ENCODE measurements at regions not wholly inside any gene's neighbourhood (a gene's known extent, or its start where the extent isn't known, plus 50 kb on each side); places are given as distances from the start of the nearest gene placed in this dataset.

DNA sequence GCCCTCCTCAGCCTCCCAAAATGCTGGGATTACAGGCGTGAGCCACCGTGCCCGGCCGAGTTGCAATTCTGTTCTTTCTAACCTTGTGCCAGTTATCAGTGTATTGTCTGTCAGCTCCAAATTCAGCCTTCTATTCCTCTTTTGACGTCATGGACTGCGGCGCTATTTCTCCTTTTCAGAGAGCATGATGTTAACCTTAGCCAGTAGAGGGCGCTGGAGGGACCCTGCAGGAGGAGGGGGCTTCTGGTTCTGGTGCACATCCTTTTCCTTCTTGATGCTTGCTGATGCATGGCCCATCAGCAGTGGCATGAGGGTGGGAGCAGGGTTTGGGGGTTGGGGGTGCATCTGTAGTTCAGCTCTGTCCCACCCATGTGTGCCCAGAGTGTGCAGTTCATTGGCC is 179.3 kb upstream of the RMST start:
- ATAC-seq (no peak), DNase-seq (no peak)
- intact Hi-C loops (cut with DNase I) = no loop called here
- Histone ChIP-seq H3K9me3 (no peaks in the 10 kb centered on the region), H3K4me1 (no peaks in the 10 kb centered on the region), H3K27me3 (no peaks in the 10 kb centered on the region), H3K4me3 (no peak overlapping the region), H3K27ac (no peak overlapping the region), H3K36me3 (replicated peaks in 1 of 2; ENCODE audit: insufficient read depth in 1 of 2, low read depth in 2 of 2) (no peaks in the 10 kb centered on the region)
- 64 to 65% methylated on average over 8 of the region's 8 CpGs for WGBS, 2 donors
- no peak for TF ChIP-seq POLR2A (IDR thresholded peaks at IDR 0.05)
- TF ChIP-seq, protein P1, sequence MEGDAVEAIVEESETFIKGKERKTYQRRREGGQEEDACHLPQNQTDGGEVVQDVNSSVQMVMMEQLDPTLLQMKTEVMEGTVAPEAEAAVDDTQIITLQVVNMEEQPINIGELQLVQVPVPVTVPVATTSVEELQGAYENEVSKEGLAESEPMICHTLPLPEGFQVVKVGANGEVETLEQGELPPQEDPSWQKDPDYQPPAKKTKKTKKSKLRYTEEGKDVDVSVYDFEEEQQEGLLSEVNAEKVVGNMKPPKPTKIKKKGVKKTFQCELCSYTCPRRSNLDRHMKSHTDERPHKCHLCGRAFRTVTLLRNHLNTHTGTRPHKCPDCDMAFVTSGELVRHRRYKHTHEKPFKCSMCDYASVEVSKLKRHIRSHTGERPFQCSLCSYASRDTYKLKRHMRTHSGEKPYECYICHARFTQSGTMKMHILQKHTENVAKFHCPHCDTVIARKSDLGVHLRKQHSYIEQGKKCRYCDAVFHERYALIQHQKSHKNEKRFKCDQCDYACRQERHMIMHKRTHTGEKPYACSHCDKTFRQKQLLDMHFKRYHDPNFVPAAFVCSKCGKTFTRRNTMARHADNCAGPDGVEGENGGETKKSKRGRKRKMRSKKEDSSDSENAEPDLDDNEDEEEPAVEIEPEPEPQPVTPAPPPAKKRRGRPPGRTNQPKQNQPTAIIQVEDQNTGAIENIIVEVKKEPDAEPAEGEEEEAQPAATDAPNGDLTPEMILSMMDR (IDR thresholded peaks at IDR 0.05) = no peak

DNA sequence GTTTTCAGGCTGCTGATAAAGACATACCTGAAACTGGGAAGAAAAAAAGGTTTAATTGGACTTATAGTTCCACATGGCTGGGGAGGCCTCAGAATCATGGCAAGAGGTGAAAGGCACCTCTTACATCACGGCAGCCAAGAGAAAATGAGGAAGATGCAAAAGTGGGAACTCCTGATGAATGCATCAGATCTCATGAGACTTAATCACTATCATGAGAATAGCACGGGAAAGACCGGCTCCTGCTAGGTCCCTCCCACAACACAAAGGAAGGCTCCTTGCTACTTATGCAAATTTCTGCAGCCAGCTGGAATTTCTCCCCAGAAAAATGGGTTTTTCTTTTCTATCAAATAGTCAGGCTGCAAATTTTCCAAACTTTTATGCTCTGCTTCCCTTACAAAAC is 174.1 kb upstream of the RMST start:
- 68 to 69% methylated on average over 3 of the region's 3 CpGs for WGBS, 2 donors
- no peaks in the 10 kb centered on the region for H3K36me3 ChIP-seq (replicated peaks in 1 of 2; ENCODE audit: insufficient read depth in 1 of 2, low read depth in 2 of 2)
- TF ChIP-seq, protein P1 (IDR thresholded peaks at IDR 0.05) = no peak
- no peak for TF ChIP-seq POLR2A (IDR thresholded peaks at IDR 0.05)
- H3K9me3 ChIP-seq = no peaks in the 10 kb centered on the region
- no peak overlapping the region for H3K4me3 ChIP-seq
- ATAC-seq (no peak), DNase-seq (no peak)
- no peaks in the 10 kb centered on the region for H3K27me3 ChIP-seq
- H3K27ac ChIP-seq = no peak overlapping the region
- intact Hi-C loops (cut with DNase I) = no loop called here
- H3K4me1 ChIP-seq = no peaks in the 10 kb centered on the region

DNA sequence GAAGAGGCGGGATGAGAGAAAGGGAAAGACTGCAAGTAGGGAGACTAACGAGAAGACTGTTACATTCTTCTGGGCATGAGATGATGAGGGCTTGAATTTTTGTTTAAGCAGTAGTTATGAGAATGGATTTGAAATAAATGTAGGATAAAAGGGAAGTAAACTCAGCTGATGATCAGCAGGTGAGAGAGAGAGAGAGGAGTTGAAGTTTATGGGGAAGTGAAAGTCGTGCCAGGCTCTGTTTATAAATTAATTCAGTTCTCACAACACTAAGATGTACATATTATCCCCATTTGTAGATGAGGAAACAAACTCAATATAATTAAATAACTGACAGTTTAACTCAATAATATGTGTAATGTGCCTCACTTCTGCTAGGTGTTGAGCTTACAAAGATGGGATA is 170.0 kb upstream of the RMST start:
- Histone ChIP-seq H3K9me3 (no peaks in the 10 kb centered on the region), H3K27ac (no peak overlapping the region), H3K4me1 (no peaks in the 10 kb centered on the region), H3K27me3 (no peaks in the 10 kb centered on the region), H3K4me3 (no peak overlapping the region), H3K36me3 (replicated peaks in 1 of 2; ENCODE audit: insufficient read depth in 1 of 2, low read depth in 2 of 2) (no peaks in the 10 kb centered on the region)
- intact Hi-C loops (cut with DNase I) = no loop called here
- TF ChIP-seq, protein P1 (IDR thresholded peaks at IDR 0.05) = no peak
- no peak for TF ChIP-seq POLR2A (IDR thresholded peaks at IDR 0.05)
- WGBS, 2 donors = 57 to 65% methylated on average over 3 of the region's 3 CpGs
- DNase-seq (no peak), ATAC-seq (no peak)

DNA sequence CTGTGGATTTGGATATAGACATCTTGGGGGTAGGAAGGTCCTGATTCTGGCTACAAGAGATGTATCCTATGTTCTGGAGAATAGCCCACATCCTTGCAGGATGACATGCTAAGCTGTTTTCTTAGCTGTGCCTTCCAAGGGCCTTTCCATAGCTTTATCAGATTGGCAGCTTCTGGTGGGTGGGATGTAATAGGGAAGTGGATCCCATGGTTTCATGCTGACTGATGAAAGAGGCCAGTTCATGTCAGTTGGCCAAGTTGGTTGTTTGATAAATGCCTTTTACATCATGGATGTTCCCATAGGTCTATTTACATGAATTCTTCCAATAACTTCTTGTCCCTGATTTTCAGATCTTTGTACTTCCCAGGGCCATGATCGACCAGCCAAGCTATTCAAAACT is 169.1 kb upstream of the RMST start:
- ATAC-seq = no peak
- intact Hi-C loops (cut with DNase I) = no loop called here
- Histone ChIP-seq H3K36me3 (replicated peaks in 1 of 2; ENCODE audit: insufficient read depth in 1 of 2, low read depth in 2 of 2) (no peaks in the 10 kb centered on the region), H3K27ac (no peak overlapping the region), H3K4me3 (no peak overlapping the region), H3K27me3 (no peaks in the 10 kb centered on the region), H3K4me1 (no peaks in the 10 kb centered on the region), H3K9me3 (no peaks in the 10 kb centered on the region)
- TF ChIP-seq POLR2A (IDR thresholded peaks at IDR 0.05) = no peak
- TF ChIP-seq, protein P1 (IDR thresholded peaks at IDR 0.05) = no peak
- no peak for DNase-seq
- 50 to 68% methylated on average over 1 of the region's 1 CpG for WGBS, 2 donors

DNA sequence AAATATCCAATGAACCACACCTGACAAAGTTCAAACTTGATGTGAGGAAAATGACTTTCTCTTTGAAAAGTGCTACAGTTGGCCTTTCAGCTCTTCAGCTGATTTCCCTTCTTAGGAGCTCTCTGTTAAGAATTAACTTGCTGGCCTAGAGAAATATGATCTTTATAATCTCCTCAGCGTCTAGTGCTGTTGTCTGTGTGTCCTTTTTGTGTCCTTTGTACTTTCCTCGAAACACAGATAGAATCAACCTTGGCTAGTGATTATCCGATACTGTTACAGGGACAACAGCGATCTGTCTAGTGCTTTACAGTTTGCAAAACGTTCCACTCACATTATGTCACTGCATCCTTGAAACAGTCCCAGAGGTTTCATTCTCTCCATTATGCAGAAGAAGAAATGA is 162.8 kb upstream of the RMST start:
- intact Hi-C loops (cut with DNase I) = no loop called here
- ATAC-seq (no peak), DNase-seq (no peak)

More for the DNA sequence above, 162.8 kb upstream of the RMST start:
- H3K36me3 ChIP-seq (replicated peaks in 1 of 2; ENCODE audit: insufficient read depth in 1 of 2, low read depth in 2 of 2) = no peaks in the 10 kb centered on the region
- H3K4me1 ChIP-seq = no peaks in the 10 kb centered on the region
- no peaks in the 10 kb centered on the region for H3K9me3 ChIP-seq
- H3K27me3 ChIP-seq = no peaks in the 10 kb centered on the region
- no peak for TF ChIP-seq POLR2A (IDR thresholded peaks at IDR 0.05)
- TF ChIP-seq, protein P1 (IDR thresholded peaks at IDR 0.05) = no peak
- WGBS, 2 donors = 23 to 26% methylated on average over 5 of the region's 5 CpGs
- no peak overlapping the region for H3K4me3 ChIP-seq
- no peak overlapping the region for H3K27ac ChIP-seq

Data from body of pancreas (tissue), 4 donors.